ENCODE measurements at regions not wholly inside any gene's neighbourhood (a gene's known extent, or its start where the extent isn't known, plus 50 kb on each side); places are given as distances from the start of the nearest gene placed in this dataset.
"Not testable (repeated sequence)": the region's sequence is repeated elsewhere in the genome, so short reads cannot be mapped to it uniquely, and the experiment has no call there.

DNA sequence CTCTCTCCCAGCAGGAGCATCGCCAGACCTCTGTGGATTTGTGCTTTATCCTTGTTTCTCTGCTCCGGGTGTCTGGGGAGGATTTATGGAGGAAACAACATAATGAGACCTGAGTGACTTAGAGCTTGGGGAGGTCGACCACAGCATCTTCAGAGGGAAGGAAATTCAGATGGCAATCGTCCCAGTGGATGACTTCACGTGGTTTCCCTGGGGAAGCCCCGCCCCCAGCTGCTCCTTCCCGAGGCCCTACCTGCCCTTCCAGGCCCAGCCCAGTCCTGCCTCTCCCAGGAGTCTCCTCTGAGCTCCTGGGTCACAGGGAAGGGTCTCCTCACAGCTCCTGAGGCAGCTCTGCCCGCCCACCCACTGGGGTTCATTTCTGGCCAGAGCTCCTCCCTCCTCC lies 430.3 kb upstream of the SULF2 start:
- no peak for DNase-seq

DNA sequence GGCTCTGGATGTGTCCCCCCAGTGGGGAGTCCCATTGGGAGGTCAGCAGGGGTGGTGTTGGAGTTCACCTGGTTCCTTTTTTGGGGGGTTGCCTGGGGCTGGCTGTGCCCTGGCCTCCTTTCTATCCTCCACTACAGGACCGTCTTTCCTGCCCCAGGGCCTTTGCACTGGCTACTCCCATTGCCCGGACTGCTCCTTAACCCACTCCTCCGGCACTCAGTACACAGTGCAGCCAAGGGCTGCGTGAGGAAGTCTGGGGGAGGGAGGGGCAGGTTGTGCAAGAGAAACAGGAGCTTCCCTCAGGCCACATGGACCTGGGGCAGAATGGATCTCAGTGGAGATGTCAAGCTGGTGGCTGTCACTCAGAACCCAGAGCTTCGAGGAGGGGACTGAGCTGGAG lies 429.3 kb upstream of the SULF2 start:
- no peak for DNase-seq

GRCh38 chr20:48213635-48214034 lies 428.4 kb upstream of the SULF2 start:
- DNase-seq: not testable (repeated sequence)

- no peak for DNase-seq
Observed at GRCh38 chr20:48212806-48213509, 427.7 kb upstream of the SULF2 start.

GRCh38 chr20:48211847-48212246 lies 426.6 kb upstream of the SULF2 start:
- DNase-seq: no peak

DNA sequence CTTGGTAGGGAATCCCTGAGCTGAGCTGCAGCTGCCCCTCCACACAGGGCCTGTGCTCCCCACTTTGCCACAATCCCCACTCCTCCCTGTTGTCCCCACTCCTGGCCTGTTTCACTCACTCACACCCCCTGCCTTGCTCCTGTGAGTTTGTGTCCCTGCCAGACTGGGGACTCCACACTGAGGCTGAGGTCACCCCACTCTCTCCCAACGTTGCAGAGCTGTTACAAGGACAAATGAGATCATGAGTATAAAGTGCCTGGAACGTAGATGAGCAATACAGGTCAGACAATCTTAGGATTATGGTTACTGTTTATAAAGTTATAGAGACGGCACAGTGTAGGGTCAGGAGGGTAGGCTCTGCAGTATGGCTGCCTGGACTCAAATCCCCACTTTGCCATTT lies 426.0 kb upstream of the SULF2 start:
- no peak for DNase-seq

DNA sequence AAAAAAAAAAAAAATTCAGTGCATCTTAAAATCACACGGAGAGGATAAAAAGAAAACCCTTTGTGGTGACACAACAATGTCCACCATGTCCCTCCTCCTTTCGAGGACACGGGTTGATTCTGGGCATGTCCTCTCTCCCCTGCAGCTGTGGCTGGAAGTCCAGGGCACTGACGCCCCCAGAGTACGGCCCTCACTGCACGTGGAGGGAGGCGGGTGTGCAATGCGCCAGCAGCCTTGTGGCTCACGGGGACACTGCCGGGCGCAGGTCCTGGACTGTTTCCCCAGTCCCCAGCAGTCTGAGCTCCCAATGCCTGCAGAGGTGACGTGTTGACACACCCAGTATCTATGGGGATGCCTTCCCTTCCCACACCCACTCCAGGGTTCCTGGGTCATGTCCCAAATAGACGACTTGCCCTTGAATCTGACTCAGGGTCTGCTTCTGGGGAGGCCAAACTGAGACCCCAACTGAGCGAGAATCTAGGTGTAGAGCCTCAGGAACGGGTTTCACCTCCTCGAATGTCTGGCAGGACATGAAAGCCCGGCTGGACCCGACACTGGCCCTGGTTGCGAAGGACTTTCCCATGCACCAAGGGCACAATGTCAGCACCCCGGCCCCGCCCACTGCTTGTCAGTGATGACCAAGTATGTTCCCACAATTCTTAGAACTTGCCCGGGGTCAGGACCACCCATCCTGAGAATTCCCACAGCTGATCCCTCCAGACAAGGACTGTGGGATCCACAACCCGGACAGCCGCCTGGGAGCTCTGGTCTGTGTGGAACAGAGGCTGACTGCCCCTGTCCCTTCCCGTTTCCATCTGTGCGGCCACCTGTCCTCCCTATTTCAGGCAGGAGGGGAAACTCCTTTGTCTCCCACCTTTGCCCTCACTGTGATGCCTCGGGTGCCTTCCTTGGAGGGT lies 425.1 kb upstream of the SULF2 start:
- no peak for DNase-seq

- no peak for DNase-seq
Observed at GRCh38 chr20:48209102-48209501, 423.8 kb upstream of the SULF2 start.

DNA sequence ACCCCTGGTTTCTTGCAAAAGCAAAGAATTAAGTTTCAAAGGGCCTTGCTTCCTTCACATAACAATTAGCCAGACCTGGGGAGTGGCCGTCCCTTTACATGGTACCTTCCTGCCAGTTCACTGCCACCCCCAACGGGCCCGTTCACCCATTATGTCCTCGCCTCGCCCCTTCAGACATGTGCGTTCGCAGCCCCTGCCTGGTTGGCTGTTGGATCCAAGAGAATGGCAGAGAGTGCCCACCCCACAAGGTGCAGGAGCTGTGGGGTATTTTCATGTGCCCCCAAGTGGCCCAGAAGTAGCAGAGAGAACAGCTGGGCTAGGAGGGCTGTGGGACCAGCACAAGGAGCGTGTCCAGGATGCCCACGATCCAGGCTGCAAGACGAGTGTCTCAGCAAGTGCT lies 422.9 kb upstream of the SULF2 start:
- no peak for DNase-seq

DNA sequence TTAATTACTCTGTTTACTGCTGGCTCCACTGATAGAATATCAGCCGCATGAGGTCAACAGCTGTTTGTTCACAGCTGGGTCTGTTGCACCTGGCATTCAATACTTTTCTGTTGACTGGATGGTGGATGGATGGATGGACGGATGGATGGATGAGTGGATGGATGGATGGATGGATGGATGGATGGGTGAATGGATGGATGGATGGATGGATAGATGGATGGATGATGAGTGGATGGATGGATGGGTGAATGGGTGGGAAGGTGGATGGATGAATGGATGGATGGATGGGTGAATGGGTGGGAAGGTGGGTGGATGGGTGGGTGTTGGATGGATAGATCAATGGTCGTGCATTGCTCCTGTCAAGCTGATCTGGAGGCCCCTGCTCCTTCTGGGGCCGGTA lies 422.2 kb upstream of the SULF2 start:
- no peak for DNase-seq

- DNase-seq: no peak
Observed at GRCh38 chr20:48205786-48206185, 420.5 kb upstream of the SULF2 start.

- DNase-seq: no peak
Observed at GRCh38 chr20:48205281-48205782, 420.1 kb upstream of the SULF2 start.

GRCh38 chr20:48204499-48204898 lies 419.2 kb upstream of the SULF2 start:
- DNase-seq: no peak

GRCh38 chr20:48203252-48203651 lies 418.0 kb upstream of the SULF2 start:
- DNase-seq: no peak

DNA sequence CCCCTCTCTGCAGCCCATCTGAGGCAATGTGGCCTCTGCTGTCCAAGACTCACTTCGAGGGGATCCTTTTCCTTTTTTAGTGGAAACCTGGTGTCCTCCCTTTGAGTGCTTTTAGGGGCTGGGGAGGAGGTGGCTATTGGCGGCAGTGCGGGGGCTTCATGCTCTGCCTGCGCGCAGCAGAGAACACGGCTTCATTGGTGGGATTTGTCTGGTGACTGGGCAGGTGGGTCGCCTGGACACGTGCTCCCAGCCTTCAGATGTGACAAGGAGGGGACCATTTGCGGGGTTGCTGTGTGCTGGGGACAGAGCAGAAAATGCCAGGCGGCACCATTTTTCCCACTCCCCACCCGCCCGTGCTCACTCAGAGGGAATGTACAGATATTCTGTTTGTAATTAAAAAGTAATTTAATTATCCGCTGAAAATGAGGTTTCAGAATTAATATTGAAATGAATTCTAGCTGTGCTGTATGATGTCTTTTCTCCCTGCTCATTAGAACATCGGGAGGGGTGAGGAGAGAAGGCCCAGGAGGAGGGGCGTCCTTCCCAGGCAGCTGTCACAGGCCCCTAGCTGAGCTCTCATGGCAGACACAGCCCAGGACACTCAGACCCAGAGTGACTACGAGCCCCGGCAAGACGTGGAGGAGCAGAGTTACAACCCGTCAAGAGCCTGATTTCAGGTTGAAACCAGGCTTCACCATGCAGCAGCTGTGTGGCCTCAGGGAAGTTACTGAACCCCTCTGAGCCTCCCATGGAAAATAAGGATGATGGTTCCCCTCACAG lies 417.2 kb upstream of the SULF2 start:
- DNase-seq: no peak

- DNase-seq: no peak
Observed at GRCh38 chr20:48201885-48202284, 416.6 kb upstream of the SULF2 start.

GRCh38 chr20:48201188-48201587 lies 415.9 kb upstream of the SULF2 start:
- DNase-seq: no peak

- DNase-seq: no peak
Observed at GRCh38 chr20:48198929-48199451, 413.7 kb upstream of the SULF2 start.

GRCh38 chr20:48197066-48197465 lies 411.8 kb upstream of the SULF2 start:
- no peak for DNase-seq

DNA sequence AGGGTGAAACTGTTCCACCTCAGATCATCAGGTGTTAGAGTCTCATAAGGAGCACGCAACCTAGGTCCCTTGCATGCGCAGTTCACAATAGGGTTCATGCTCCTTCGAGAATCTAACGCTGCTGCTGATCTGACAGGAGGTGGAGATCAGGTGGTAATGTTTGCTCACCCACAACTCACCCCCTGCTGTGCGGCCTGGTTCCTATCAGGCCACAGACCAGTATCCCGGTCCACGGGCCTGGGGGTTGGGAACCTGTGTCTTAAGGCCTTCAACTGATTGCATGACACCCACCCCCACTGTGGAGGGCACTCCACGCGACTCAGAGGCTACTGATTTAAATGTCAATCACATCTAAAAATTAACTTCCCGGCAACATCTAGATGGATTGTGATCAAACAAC lies 411.2 kb upstream of the SULF2 start:
- no peak for DNase-seq

DNA sequence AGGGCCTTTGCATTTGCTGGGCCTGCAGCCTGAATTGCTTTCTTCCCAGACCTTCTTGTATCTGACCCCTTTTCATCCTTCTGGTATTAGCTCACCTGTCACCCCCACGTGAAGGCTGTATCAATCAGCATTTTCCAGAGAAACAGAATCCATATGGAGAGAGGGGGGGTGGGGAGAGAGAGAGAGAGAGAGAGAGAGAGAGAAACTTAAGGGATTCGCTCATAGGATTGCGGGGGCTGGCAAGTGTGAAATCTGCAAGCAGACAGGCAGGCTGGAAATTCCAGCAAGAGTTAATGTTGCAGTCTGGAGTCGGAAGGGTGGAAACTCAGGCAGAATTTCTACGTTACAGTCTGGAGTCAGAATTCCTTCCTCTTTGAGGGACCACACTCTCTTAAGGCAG lies 410.7 kb upstream of the SULF2 start:
- no peak for DNase-seq

- DNase-seq: no peak
Observed at GRCh38 chr20:48195121-48195870, 410.0 kb upstream of the SULF2 start.
